Stimulated activated naive CD4-positive, alpha-beta T cell (primary cell): ENCODE measurements at regions not wholly inside any gene's neighbourhood (a gene's known extent, or its start where the extent isn't known, plus 50 kb on each side); places are given as distances from the start of the nearest gene placed in this dataset.

Source experiments
- DNase-seq, 6 experiments: peaks; one replicate each; lab custom pipeline; 2025; lab: John Stamatoyannopoulos, UW

- no peak for DNase-seq
Measured at GRCh38 chr10:47231414-47231813, 68.6 kb upstream of the GDF10 start.

- no peak for DNase-seq
Measured at GRCh38 chr10:47233631-47234030, 66.4 kb upstream of the GDF10 start.

- DNase-seq: no peak
Measured at GRCh38 chr10:47235484-47235883, 64.5 kb upstream of the GDF10 start.

GRCh38 chr10:47237316-47238260 is 62.4 kb upstream of the GDF10 start:
- no peak for DNase-seq

- DNase-seq: no peak
Measured at GRCh38 chr10:47238331-47239095, 61.5 kb upstream of the GDF10 start.

- DNase-seq: no peak
Measured at GRCh38 chr10:47239211-47239610, 60.8 kb upstream of the GDF10 start.

GRCh38 chr10:47240173-47240572 is 59.8 kb upstream of the GDF10 start:
- DNase-seq: no peak

GRCh38 chr10:47241256-47241655 is 58.7 kb upstream of the GDF10 start:
- no peak for DNase-seq

- DNase-seq: no peak
Measured at GRCh38 chr10:47241946-47242867, 57.8 kb upstream of the GDF10 start.

- DNase-seq: no peak
Measured at GRCh38 chr10:47243356-47243755, 56.6 kb upstream of the GDF10 start.

- DNase-seq: no peak
Measured at GRCh38 chr10:47243791-47244190, 56.2 kb upstream of the GDF10 start.

- DNase-seq: no peak
Measured at GRCh38 chr10:47244560-47245500, 55.2 kb upstream of the GDF10 start.

- no peak for DNase-seq
Measured at GRCh38 chr10:47245731-47246350, 54.2 kb upstream of the GDF10 start.

- DNase-seq: no peak
Measured at GRCh38 chr10:47246406-47247147, 53.4 kb upstream of the GDF10 start.

GRCh38 chr10:47247148-47248059 is 52.6 kb upstream of the GDF10 start:
- DNase-seq: no peak

GRCh38 chr10:47248386-47249090 is 51.5 kb upstream of the GDF10 start:
- DNase-seq: no peak

GRCh38 chr10:47249881-47250280 is 50.1 kb upstream of the GDF10 start:
- DNase-seq: no peak
